SK-N-SH (cell line): ENCODE measurements at regions not wholly inside any gene's neighbourhood (a gene's known extent, or its start where the extent isn't known, plus 50 kb on each side); places are given as distances from the start of the nearest gene placed in this dataset.
"Not testable (repeated sequence)": the region's sequence is repeated elsewhere in the genome, so short reads cannot be mapped to it uniquely, and the experiment has no call there.

Source experiments
- CTCF ChIA-PET: fragments of 300-600, 350-600 bp; formaldehyde crosslinking; extraction: SDS; loops from one replicate; lab custom pipeline; 2021; lab: Yijun Ruan, JAX
- POLR2A ChIA-PET: fragments of 350-600 bp; sonication (Branson Sonifier 250); formaldehyde crosslinking; extraction: SDS; loops from one replicate; lab custom pipeline; 2020; ENCODE audit warnings: antibody characterized with exemption, inconsistent platforms; lab: Yijun Ruan, JAX
- DNase-seq: peaks from one replicate; pipeline ENCODE4 v3.0.0; 2012
- H2AFZ ChIP-seq: fragments of 200-600 bp; sonication (generic); 2 replicates; pipeline ENCODE4 v1.8.1; 2016; ENCODE audit warnings: antibody characterized with exemption, mild to moderate bottlenecking, low read depth
- H3F3A ChIP-seq: fragments of 200-600 bp; sonication (generic); replicated peaks from 2 replicates; pipeline ENCODE3; 2016; ENCODE audit warnings: antibody characterized with exemption, mild to moderate bottlenecking; ENCODE audit not compliant: insufficient read depth
- H3K27ac ChIP-seq, 2 experiments: fragments of 200-500 bp in 1 of 2; fragments of 200-600 bp in 1 of 2; sonication (Bioruptor generic) in 1 of 2; sonication (generic), shearing (Covaris generic) in 1 of 2; 2 replicates each; pipeline versions ENCODE4 v1.5.1 to v1.6.1; 2014 to 2016; ENCODE audit warnings: low read depth in 2 of 2, inconsistent platforms in 1 of 2, low read length in 1 of 2, mild to moderate bottlenecking in 1 of 2, mixed read lengths in 1 of 2
- H3K27me3 ChIP-seq: fragments of 200-600 bp; sonication (generic), shearing (Covaris generic); 2 replicates; pipeline ENCODE4 v1.6.1; 2016; ENCODE audit warnings: mixed run types; ENCODE audit not compliant: insufficient read depth
- H3K36me3 ChIP-seq, 2 experiments: fragments of 200-500 bp in 1 of 2; fragments of 200-600 bp in 1 of 2; sonication (Bioruptor generic) in 1 of 2; sonication (generic) in 1 of 2; replicated peaks in 1 of 2; 2 replicates each; pipeline versions ENCODE3 to v1.5.1; 2014 to 2016; ENCODE audit warnings: low read length in 1 of 2, mild to moderate bottlenecking in 1 of 2; ENCODE audit not compliant: insufficient read depth in 2 of 2, control insufficient read depth in 1 of 2
- H3K4me1 ChIP-seq, 2 experiments: fragments of 200-500 bp in 1 of 2; fragments of 200-600 bp in 1 of 2; sonication (Bioruptor generic) in 1 of 2; sonication (generic), shearing (Covaris generic) in 1 of 2; 2 replicates each; pipeline versions ENCODE4 v1.5.1 to v1.6.1; 2014 to 2016; ENCODE audit warnings: low read depth in 1 of 2, low read length in 1 of 2, mixed run types in 1 of 2; ENCODE audit not compliant: insufficient read depth in 2 of 2, control insufficient read depth in 1 of 2
- H3K4me2 ChIP-seq: fragments of 200-600 bp; sonication (generic), shearing (Covaris generic); 2 replicates; pipeline ENCODE4 v1.6.1; 2017; ENCODE audit warnings: mixed run types
- H3K4me3 ChIP-seq, 2 experiments: fragments of 200-500 bp in 1 of 2; fragments of 200-600 bp in 1 of 2; sonication (Bioruptor generic) in 1 of 2; sonication (generic), shearing (Covaris generic) in 1 of 2; 2 replicates each; pipeline versions ENCODE4 v1.5.1 to v1.8.1; 2014 to 2016; ENCODE audit warnings: low read depth in 2 of 2, inconsistent platforms in 1 of 2, low read length in 1 of 2, mild to moderate bottlenecking in 1 of 2, mixed read lengths in 1 of 2, moderate library complexity in 1 of 2
- H3K79me2 ChIP-seq: fragments of 200-600 bp; sonication (generic); 2 replicates; pipeline ENCODE4 v1.8.1; 2017; ENCODE audit warnings: mild to moderate bottlenecking; ENCODE audit not compliant: insufficient read depth
- H3K9ac ChIP-seq: fragments of 200-600 bp; sonication (generic); 2 replicates; pipeline ENCODE4 v1.6.1; 2017; ENCODE audit warnings: mixed run types
- H3K9me2 ChIP-seq: fragments of 200-600 bp; sonication (generic); 2 replicates; pipeline ENCODE4 v1.6.1; 2017; ENCODE audit warnings: mixed run types
- H3K9me3 ChIP-seq: fragments of 200-600 bp; sonication (generic); 2 replicates; pipeline ENCODE4 v1.6.1; 2017; ENCODE audit warnings: mixed run types, mild to moderate bottlenecking, moderate library complexity
- H4K20me1 ChIP-seq: fragments of 200-600 bp; sonication (generic); 2 replicates; pipeline ENCODE4 v1.6.1; 2017; ENCODE audit warnings: mild to moderate bottlenecking, mixed run types; ENCODE audit not compliant: insufficient read depth
- ELF1 ChIP-seq: IDR thresholded peaks from 2 replicates; pipeline ENCODE4 v1.4.0; 2012
- JUND ChIP-seq: IDR thresholded peaks from 2 replicates; pipeline ENCODE4 v1.4.0; 2012
- MXI1 ChIP-seq: IDR thresholded peaks from 2 replicates; pipeline ENCODE4 v1.6.1; 2012; ENCODE audit warnings: mild to moderate bottlenecking, low read depth, low read length, improper control_type of control experiment
- PBX3 ChIP-seq: IDR thresholded peaks from 2 replicates; pipeline ENCODE4; 2012
- REST ChIP-seq: IDR thresholded peaks from 2 replicates; pipeline ENCODE4 v1.6.1; 2012; ENCODE audit warnings: mild to moderate bottlenecking, low read depth, low read length, moderate library complexity
- TCF12 ChIP-seq: IDR thresholded peaks from 2 replicates; pipeline ENCODE4 v1.4.0; 2012
- ZBTB33 ChIP-seq: IDR thresholded peaks from 2 replicates; pipeline ENCODE4 v1.4.0; 2012; ENCODE audit warnings: low read depth, borderline replicate concordance
- WGBS: methylation state at CpG from one replicate; pipeline ENCODE4 v1.1.6; 2017; ENCODE audit warnings: low lambda C conversion rate; 5-methylcytosine and 5-hydroxymethylcytosine counted together

GRCh38 chr2:54038835-54039234, 68.0 kb upstream of the PSME4 start:
- no peaks in the 10 kb centered on the region for H3K79me2 ChIP-seq
- H3K9ac ChIP-seq, result no peak overlapping the region
- no peaks in the 10 kb centered on the region for H3K36me3 ChIP-seq
- TF ChIP-seq PBX3 (no peak), MXI1 (no peak), ZBTB33 (no peak), JUND (no peak), TCF12 (no peak), REST (no peak), ELF1 (no peak)
- H3F3A ChIP-seq, result no peaks in the 10 kb centered on the region
- CTCF ChIA-PET, result no interaction called here
- no peak for DNase-seq
- H4K20me1 ChIP-seq, result no peaks in the 10 kb centered on the region
- no peaks in the 10 kb centered on the region for H3K9me3 ChIP-seq
- no peaks in the 10 kb centered on the region for H3K27me3 ChIP-seq
- no peaks in the 10 kb centered on the region for H3K9me2 ChIP-seq
- WGBS, result 95% methylated on average over 1 of the region's 1 CpG
- no peak overlapping the region for H2AFZ ChIP-seq
- no peak overlapping the region for H3K27ac ChIP-seq
- no peak overlapping the region for H3K4me3 ChIP-seq
- POLR2A ChIA-PET, result interaction anchor here (0.6 to 0.7 kb wide), 2 partner anchors 19 to 31 kb away, joined by 3 to 4 read pairs; no protein-coding TSS in a partner anchor
- no peak overlapping the region for H3K4me2 ChIP-seq
- H3K4me1 ChIP-seq, result no peaks in the 10 kb centered on the region

- H3K4me3 ChIP-seq, POLR2A ChIA-PET, H3K36me3 ChIP-seq, H3K4me1 ChIP-seq, H3K27ac ChIP-seq, H2AFZ ChIP-seq, H3K9ac ChIP-seq, CTCF ChIA-PET, H3K9me2 ChIP-seq, H4K20me1 ChIP-seq, H3K4me2 ChIP-seq, H3K27me3 ChIP-seq, H3F3A ChIP-seq, DNase-seq, H3K79me2 ChIP-seq, H3K9me3 ChIP-seq: not testable (repeated sequence)
- WGBS, result 77% methylated on average over 3 of the region's 3 CpGs
Observed at GRCh38 chr2:54031288-54031687, 60.5 kb upstream of the PSME4 start.
